ENCODE measurements at regions not wholly inside any gene's neighbourhood (a gene's known extent, or its start where the extent isn't known, plus 50 kb on each side); places are given as distances from the start of the nearest gene placed in this dataset.

GRCh38 chr3:182503401-182503800 is 289.9 kb upstream of the ATP11B start:
- TF ChIP-seq CTCF (IDR thresholded peaks at IDR 0.05) (no peak), EP300 (IDR thresholded peaks at IDR 0.05) (no peak)

All from suprapubic skin (tissue), 3 donors.